H9 (cell line): ENCODE measurements at regions not wholly inside any gene's neighbourhood (a gene's known extent, or its start where the extent isn't known, plus 50 kb on each side); places are given as distances from the start of the nearest gene placed in this dataset.

Source experiments
- DNase-seq: peaks from one replicate; pipeline ENCODE4 v3.0.0-alpha.2; 2017
- H2AFZ ChIP-seq: one replicate; pipeline ENCODE4 v1.6.1; 2013; ENCODE audit warnings: mild to moderate bottlenecking, low read length, control low read depth, moderate library complexity
- H2AK5ac ChIP-seq: 2 replicates; pipeline ENCODE4 v1.6.1; 2013; ENCODE audit warnings: low read length, control low read depth, mixed read lengths; ENCODE audit not compliant: insufficient read length
- H2BK120ac ChIP-seq: one replicate; pipeline ENCODE4 v1.6.1; 2013; ENCODE audit warnings: low read depth, mild to moderate bottlenecking, low read length, control low read depth, inconsistent platforms; ENCODE audit not compliant: poor library complexity, severe bottlenecking
- H2BK12ac ChIP-seq: 2 replicates; pipeline ENCODE4 v1.6.1; 2013; ENCODE audit warnings: low read length, control low read depth, mixed read lengths, low read depth; ENCODE audit not compliant: insufficient read length
- H2BK15ac ChIP-seq: 2 replicates; pipeline ENCODE4 v1.6.1; 2013; ENCODE audit warnings: low read depth, low read length, control low read depth
- H2BK20ac ChIP-seq: one replicate; pipeline ENCODE4 v1.6.1; 2013; ENCODE audit warnings: low read depth, mild to moderate bottlenecking, low read length, control low read depth, inconsistent platforms; ENCODE audit not compliant: poor library complexity, severe bottlenecking
- H2BK5ac ChIP-seq: 2 replicates; pipeline ENCODE4 v1.6.1; 2013; ENCODE audit warnings: low read length, control low read depth, mixed read lengths; ENCODE audit not compliant: insufficient read length
- H3K14ac ChIP-seq: 2 replicates; pipeline ENCODE4 v1.6.1; 2013; ENCODE audit warnings: low read length, control low read depth; ENCODE audit not compliant: insufficient read depth
- H3K18ac ChIP-seq: 2 replicates; pipeline ENCODE4 v1.6.1; 2013; ENCODE audit warnings: low read depth, mild to moderate bottlenecking, mixed read lengths, low read length, control low read depth; ENCODE audit not compliant: insufficient read length
- H3K23ac ChIP-seq: 2 replicates; pipeline ENCODE4 v1.6.1; 2013; ENCODE audit warnings: low read length, control low read depth, mixed read lengths, low read depth; ENCODE audit not compliant: insufficient read length
- H3K23me2 ChIP-seq: 2 replicates; pipeline ENCODE4 v1.6.1; 2013; ENCODE audit warnings: low read depth, mild to moderate bottlenecking, mixed read lengths, low read length, control low read depth; ENCODE audit not compliant: insufficient read length, poor library complexity, severe bottlenecking
- H3K27ac ChIP-seq: 2 replicates; pipeline ENCODE4 v1.5.1; 2013; ENCODE audit warnings: low read length, control low read depth, mixed read lengths, low read depth; ENCODE audit not compliant: insufficient read length
- H3K27me3 ChIP-seq: 2 replicates; pipeline ENCODE4 v1.6.1; 2013; ENCODE audit warnings: low read length, control low read depth, inconsistent platforms; ENCODE audit not compliant: insufficient read depth
- H3K4ac ChIP-seq: 2 replicates; pipeline ENCODE4 v1.6.1; 2013; ENCODE audit warnings: low read depth, mild to moderate bottlenecking, control low read depth, inconsistent platforms, low read length, moderate library complexity
- H3K4me1 ChIP-seq: 2 replicates; pipeline ENCODE4 v1.6.1; 2013; ENCODE audit warnings: low read length, control low read depth, inconsistent platforms; ENCODE audit not compliant: insufficient read depth
- H3K4me2 ChIP-seq: 2 replicates; pipeline ENCODE4 v1.6.1; 2013; ENCODE audit warnings: low read length, control low read depth, mixed read lengths; ENCODE audit not compliant: insufficient read length, insufficient read depth
- H3K56ac ChIP-seq: 2 replicates; pipeline ENCODE4 v1.6.1; 2013; ENCODE audit warnings: low read depth, mild to moderate bottlenecking, mixed read lengths, low read length, control low read depth; ENCODE audit not compliant: insufficient read length
- H3K79me1 ChIP-seq: 2 replicates; pipeline ENCODE4 v1.6.1; 2013; ENCODE audit warnings: low read depth, mild to moderate bottlenecking, moderate library complexity, low read length, control low read depth, inconsistent platforms; ENCODE audit not compliant: insufficient read depth, poor library complexity, severe bottlenecking
- H3K79me2 ChIP-seq: 2 replicates; pipeline ENCODE4 v1.6.1; 2013; ENCODE audit warnings: low read length, control low read depth, inconsistent platforms; ENCODE audit not compliant: insufficient read depth
- H3K9ac ChIP-seq: 2 replicates; pipeline ENCODE4 v1.6.1; 2013; ENCODE audit warnings: low read length, control low read depth, mixed read lengths; ENCODE audit not compliant: insufficient read length; ENCODE audit errors: extremely low read depth
- H3K9me3 ChIP-seq: one replicate; pipeline ENCODE4 v1.6.1; 2013; ENCODE audit warnings: low read depth, low read length, inconsistent platforms; ENCODE audit not compliant: control insufficient read depth
- H3T11ph ChIP-seq: one replicate; pipeline ENCODE4 v1.6.1; 2013; ENCODE audit warnings: mild to moderate bottlenecking, low read length, control low read depth, inconsistent platforms
- H4K20me1 ChIP-seq: one replicate; pipeline ENCODE4 v1.6.1; 2013; ENCODE audit not compliant: control insufficient read depth, insufficient read length, insufficient read depth
- H4K5ac ChIP-seq: 2 replicates; pipeline ENCODE4 v1.6.1; 2013; ENCODE audit warnings: low read depth, mild to moderate bottlenecking, mixed read lengths, low read length, control low read depth; ENCODE audit not compliant: insufficient read length
- H4K8ac ChIP-seq: replicated peaks from 2 replicates; pipeline ENCODE4 v1.6.1; 2013; ENCODE audit warnings: low read length, control low read depth, mixed read lengths, low read depth; ENCODE audit not compliant: insufficient read length
- H4K91ac ChIP-seq: 2 replicates; pipeline ENCODE4 v1.6.1; 2013; ENCODE audit warnings: low read depth, mild to moderate bottlenecking, moderate library complexity, mixed read lengths, low read length, control low read depth; ENCODE audit not compliant: insufficient read length
- H3K27ac Mint-ChIP-seq, 3 experiments: 2 replicates in 2 of 3; 3 replicates in 1 of 3; pipeline ENCODE4 v1.8.0; 2020 to 2021; ENCODE audit warnings: mixed read lengths in 3 of 3, mild to moderate bottlenecking in 1 of 3, moderate library complexity in 1 of 3
- H3K27me3 Mint-ChIP-seq: 2 replicates; pipeline ENCODE4 v1.8.0; 2021; ENCODE audit warnings: low read depth, mild to moderate bottlenecking, moderate library complexity, mixed read lengths
- H3K36me3 Mint-ChIP-seq, 3 experiments: 2 replicates in 2 of 3; 3 replicates in 1 of 3; pipeline ENCODE4 v1.8.0; 2020 to 2021; ENCODE audit warnings: low read depth in 3 of 3, mixed read lengths in 3 of 3; ENCODE audit not compliant: insufficient read depth in 1 of 3
- H3K4me1 Mint-ChIP-seq, 2 experiments: 2 replicates each; pipeline ENCODE4 v1.8.0; 2020; ENCODE audit warnings: mixed read lengths in 2 of 2
- H3K4me3 Mint-ChIP-seq, 2 experiments: 2 replicates in 1 of 2; 3 replicates in 1 of 2; pipeline ENCODE4 v1.8.0; 2020 to 2021; ENCODE audit warnings: mild to moderate bottlenecking in 2 of 2, mixed read lengths in 2 of 2, moderate library complexity in 1 of 2
- H3K9me3 Mint-ChIP-seq, 2 experiments: 2 replicates in 1 of 2; 3 replicates in 1 of 2; pipeline ENCODE4 v1.8.0; 2020; ENCODE audit warnings: mild to moderate bottlenecking in 2 of 2, mixed read lengths in 2 of 2, moderate library complexity in 1 of 2
- WGBS: extraction: QIAGEN DNeasy Blood & Tissue Kit; methylation state at CpG from one replicate; pipeline ENCODE4 v1.1.7; 2013; ENCODE audit warnings: missing lambda C conversion rate, low lambda C conversion rate, mixed read lengths; ENCODE audit not compliant: insufficient read length; ENCODE audit errors: extremely low coverage; 5-methylcytosine and 5-hydroxymethylcytosine counted together
- TF ChIP-seq, protein P1 (sequence below): fragments of 200-600 bp; sonication (generic); conservative IDR thresholded peaks from 3 replicates; pipeline ENCODE4 v1.8.0; 2021; ENCODE audit warnings: antibody characterized with exemption, mild to moderate bottlenecking

DNA sequence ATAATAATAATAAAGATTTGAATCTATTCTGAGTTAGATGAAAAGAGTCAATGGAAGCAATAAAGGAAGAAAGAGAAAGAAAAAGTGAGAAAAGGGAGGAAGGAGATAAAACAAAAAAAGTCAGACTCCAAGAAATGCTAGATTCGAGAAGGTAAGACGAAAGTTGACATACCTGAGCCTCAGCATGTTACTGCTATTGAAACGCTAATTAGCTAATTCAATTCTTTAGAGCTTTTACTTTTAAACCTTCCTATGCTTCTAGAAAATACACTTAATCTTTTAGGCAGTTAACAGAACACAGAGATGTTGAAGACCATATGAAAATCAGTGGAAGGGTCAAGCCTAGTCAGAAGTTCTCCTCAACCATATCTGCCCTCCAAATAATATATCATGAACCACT lies 337.2 kb upstream of the ROBO2 start:
- no peaks in the 10 kb centered on the region for H3K27me3 Mint-ChIP-seq
- Histone ChIP-seq H3K4me2 (no peak overlapping the region), H2BK20ac (no peak overlapping the region)

More for the DNA sequence above, 337.2 kb upstream of the ROBO2 start:
- Histone ChIP-seq H4K20me1 (no peaks in the 10 kb centered on the region), H2AFZ (no peak overlapping the region), H3K18ac (no peak overlapping the region), H3K79me2 (no peaks in the 10 kb centered on the region), H3K23me2 (no peaks in the 10 kb centered on the region), H3K4me1 (peaks cover 3% of the 10 kb centered on the region; the same call in 1 of the 2 replicates), H2BK12ac (no peak overlapping the region), H2BK120ac (no peak overlapping the region), H3K4ac (no peak overlapping the region), H3K56ac (no peak overlapping the region), H3K27me3 (no peaks in the 10 kb centered on the region), H3K79me1 (no peaks in the 10 kb centered on the region), H4K5ac (no peak overlapping the region), H4K91ac (no peak overlapping the region), H3K9me3 (no peaks in the 10 kb centered on the region), H3K23ac (no peak overlapping the region), H2AK5ac (no peak overlapping the region), H2BK5ac (no peak overlapping the region), H3T11ph (no peak overlapping the region), H3K14ac (no peak overlapping the region), H3K9ac (no peak overlapping the region), H4K8ac (no peak overlapping the region), H3K27ac (no peak overlapping the region), H2BK15ac (no peak overlapping the region)
- Mint-ChIP-seq H3K4me1 (peaks cover 31 to 35% of the 10 kb centered on the region in 2 experiments), H3K27ac (peak overlapping the region in 2 of 3 experiments; percentile 66 to 91; a peak in 3 of 7 replicates), H3K36me3 (peaks cover 0 to 4% (median 0%) of the 10 kb centered on the region in 3 experiments; a peak in 1 of 7 replicates), H3K4me3 (no peak overlapping the region), H3K9me3 (no peaks in the 10 kb centered on the region)
- no peak for DNase-seq
- TF ChIP-seq, protein P1, sequence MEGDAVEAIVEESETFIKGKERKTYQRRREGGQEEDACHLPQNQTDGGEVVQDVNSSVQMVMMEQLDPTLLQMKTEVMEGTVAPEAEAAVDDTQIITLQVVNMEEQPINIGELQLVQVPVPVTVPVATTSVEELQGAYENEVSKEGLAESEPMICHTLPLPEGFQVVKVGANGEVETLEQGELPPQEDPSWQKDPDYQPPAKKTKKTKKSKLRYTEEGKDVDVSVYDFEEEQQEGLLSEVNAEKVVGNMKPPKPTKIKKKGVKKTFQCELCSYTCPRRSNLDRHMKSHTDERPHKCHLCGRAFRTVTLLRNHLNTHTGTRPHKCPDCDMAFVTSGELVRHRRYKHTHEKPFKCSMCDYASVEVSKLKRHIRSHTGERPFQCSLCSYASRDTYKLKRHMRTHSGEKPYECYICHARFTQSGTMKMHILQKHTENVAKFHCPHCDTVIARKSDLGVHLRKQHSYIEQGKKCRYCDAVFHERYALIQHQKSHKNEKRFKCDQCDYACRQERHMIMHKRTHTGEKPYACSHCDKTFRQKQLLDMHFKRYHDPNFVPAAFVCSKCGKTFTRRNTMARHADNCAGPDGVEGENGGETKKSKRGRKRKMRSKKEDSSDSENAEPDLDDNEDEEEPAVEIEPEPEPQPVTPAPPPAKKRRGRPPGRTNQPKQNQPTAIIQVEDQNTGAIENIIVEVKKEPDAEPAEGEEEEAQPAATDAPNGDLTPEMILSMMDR, result no peak
- no CpG with 5 or more reads among the region's 3 CpGs for WGBS
